ENCODE measurements at regions not wholly inside any gene's neighbourhood (a gene's known extent, or its start where the extent isn't known, plus 50 kb on each side); places are given as distances from the start of the nearest gene placed in this dataset.

- no peak for TF ChIP-seq JUND (IDR thresholded peaks at IDR 0.05; ENCODE audit: low read depth)
- in situ Hi-C loops (cut with HindIII; ENCODE audit: low pct_unique_long_range_greater_than_20kb, low sequenced_read_pairs), result no loop called here
These were observed 107.5 kb upstream of the RUNX1 start for GRCh38 chr21:35156293-35157278.

GRCh38 chr21:35154788-35155187, 105.7 kb upstream of the RUNX1 start:
- no peak for TF ChIP-seq JUND (IDR thresholded peaks at IDR 0.05; ENCODE audit: low read depth)
- DNase-seq (ENCODE audit: low read depth in 1 of 2, low spot score in 1 of 2), result no peak
- in situ Hi-C loops (cut with HindIII; ENCODE audit: low pct_unique_long_range_greater_than_20kb, low sequenced_read_pairs), result no loop called here

More at GRCh38 chr21:35156293-35157278, 107.5 kb upstream of the RUNX1 start:
- DNase-seq (ENCODE audit: low read depth in 1 of 2, low spot score in 1 of 2), result no peak

- no peak for DNase-seq (ENCODE audit: low read depth in 1 of 2, low spot score in 1 of 2)
- in situ Hi-C loops (cut with HindIII; ENCODE audit: low pct_unique_long_range_greater_than_20kb, low sequenced_read_pairs), result no loop called here
- no peak for TF ChIP-seq JUND (IDR thresholded peaks at IDR 0.05; ENCODE audit: low read depth)
These were observed 104.6 kb upstream of the RUNX1 start for GRCh38 chr21:35153671-35154070.

- no peak for TF ChIP-seq JUND (IDR thresholded peaks at IDR 0.05; ENCODE audit: low read depth)
- in situ Hi-C loops (cut with HindIII; ENCODE audit: low pct_unique_long_range_greater_than_20kb, low sequenced_read_pairs), result no loop called here
- DNase-seq (ENCODE audit: low read depth in 1 of 2, low spot score in 1 of 2), result no peak
These were observed 101.6 kb upstream of the RUNX1 start for GRCh38 chr21:35150562-35151226.

GRCh38 chr21:35149698-35150097, 100.6 kb upstream of the RUNX1 start:
- in situ Hi-C loops (cut with HindIII; ENCODE audit: low pct_unique_long_range_greater_than_20kb, low sequenced_read_pairs), result no loop called here
- DNase-seq (ENCODE audit: low read depth in 1 of 2, low spot score in 1 of 2), result no peak
- no peak for TF ChIP-seq JUND (IDR thresholded peaks at IDR 0.05; ENCODE audit: low read depth)

GRCh38 chr21:35147439-35147838, 98.3 kb upstream of the RUNX1 start:
- no peak for DNase-seq (ENCODE audit: low read depth in 1 of 2, low spot score in 1 of 2)
- in situ Hi-C loops (cut with HindIII; ENCODE audit: low pct_unique_long_range_greater_than_20kb, low sequenced_read_pairs), result no loop called here
- TF ChIP-seq JUND (IDR thresholded peaks at IDR 0.05; ENCODE audit: low read depth), result no peak

- in situ Hi-C loops (cut with HindIII; ENCODE audit: low pct_unique_long_range_greater_than_20kb, low sequenced_read_pairs), result no loop called here
- no peak for DNase-seq (ENCODE audit: low read depth in 1 of 2, low spot score in 1 of 2)
- no peak for TF ChIP-seq JUND (IDR thresholded peaks at IDR 0.05; ENCODE audit: low read depth)
These were observed 96.6 kb upstream of the RUNX1 start for GRCh38 chr21:35145626-35146233.

GRCh38 chr21:35144978-35145377, 95.9 kb upstream of the RUNX1 start:
- in situ Hi-C loops (cut with HindIII; ENCODE audit: low pct_unique_long_range_greater_than_20kb, low sequenced_read_pairs), result no loop called here
- DNase-seq (ENCODE audit: low read depth in 1 of 2, low spot score in 1 of 2), result no peak
- no peak for TF ChIP-seq JUND (IDR thresholded peaks at IDR 0.05; ENCODE audit: low read depth)

GRCh38 chr21:35142036-35142815, 93.1 kb upstream of the RUNX1 start:
- no peak for DNase-seq (ENCODE audit: low read depth in 1 of 2, low spot score in 1 of 2)
- TF ChIP-seq JUND (IDR thresholded peaks at IDR 0.05; ENCODE audit: low read depth), result no peak
- in situ Hi-C loops (cut with HindIII; ENCODE audit: low pct_unique_long_range_greater_than_20kb, low sequenced_read_pairs), result no loop called here

- TF ChIP-seq JUND (IDR thresholded peaks at IDR 0.05; ENCODE audit: low read depth), result no peak
- in situ Hi-C loops (cut with HindIII; ENCODE audit: low pct_unique_long_range_greater_than_20kb, low sequenced_read_pairs), result no loop called here
- no peak for DNase-seq (ENCODE audit: low read depth in 1 of 2, low spot score in 1 of 2)
These were observed 90.2 kb upstream of the RUNX1 start for GRCh38 chr21:35139382-35139715.

- DNase-seq (ENCODE audit: low read depth in 1 of 2, low spot score in 1 of 2), result peak in 1 of 2 experiments; percentile 6
- in situ Hi-C loops (cut with HindIII; ENCODE audit: low pct_unique_long_range_greater_than_20kb, low sequenced_read_pairs), result no loop called here
- TF ChIP-seq JUND (IDR thresholded peaks at IDR 0.05; ENCODE audit: low read depth), result no peak
These were observed 89.7 kb upstream of the RUNX1 start for GRCh38 chr21:35138665-35139381.

Measured in T47D (cell line).